HepG2 (cell line): ENCODE measurements at regions not wholly inside any gene's neighbourhood (a gene's known extent, or its start where the extent isn't known, plus 50 kb on each side); places are given as distances from the start of the nearest gene placed in this dataset.

ENCODE experiments used
- ATAC-seq: fragments of 200-7000 bp; cut with Tn5 transposase; 3 replicates; pipeline ENCODE4 v1.9.1; 2020; ENCODE audit warnings: mild to moderate bottlenecking, moderate library complexity
- BruUV-seq: library from RNA; stranded (reverse); fragments of 400-500 nt; replicated peaks from 2 replicates; lab custom pipeline; 2021; lab: Mats Ljungman, UMichigan
- CTCF ChIA-PET: fragments of 300-600 bp; formaldehyde crosslinking; extraction: SDS; loops from one replicate; lab custom pipeline; 2021; ENCODE audit warnings: low total read pairs, inconsistent platforms, low intra/inter-chr PET ratio; lab: Yijun Ruan, JAX
- POLR2A ChIA-PET: fragments of 350-600 bp; sonication (Branson Sonifier 250); formaldehyde crosslinking; loops from one replicate; lab custom pipeline; 2020; ENCODE audit warnings: antibody characterized with exemption, inconsistent platforms; lab: Yijun Ruan, JAX
- DNase-seq: peaks from one replicate; pipeline ENCODE4 v3.0.0-alpha.2; 2015; ENCODE audit warnings: low spot score
- FAIRE-seq: peaks from 3 replicates; lab custom pipeline; 2011; peaks lifted over from hg19 to GRCh38; lab: Jason Lieb, UNC
- H2AFZ ChIP-seq: one replicate; pipeline ENCODE4 v1.6.1; 2011; ENCODE audit warnings: low read length, inconsistent platforms
- H3K27ac ChIP-seq: fragments of 300-600 bp; 3 replicates; pipeline ENCODE4 v1.8.0; 2011; ENCODE audit warnings: mixed run types, mild to moderate bottlenecking, mixed read lengths, low read length, inconsistent platforms; ENCODE audit not compliant: insufficient read depth; ENCODE audit errors: extremely low read length
- H3K27me3 ChIP-seq, 2 experiments: fragments of 200-600 bp in 1 of 2; 2 replicates in 1 of 2; 3 replicates in 1 of 2; pipeline versions ENCODE4 v1.6.0 to v1.8.0; 2011; ENCODE audit warnings: low read length in 2 of 2, mild to moderate bottlenecking in 2 of 2, moderate library complexity in 2 of 2, inconsistent platforms in 1 of 2; ENCODE audit not compliant: insufficient read depth in 2 of 2, control insufficient read depth in 1 of 2
- H3K36me3 ChIP-seq, 2 experiments: fragments of 200-600 bp in 1 of 2; replicated peaks in 1 of 2; 2 replicates in 1 of 2; 3 replicates in 1 of 2; pipeline versions ENCODE4 v1.5.1 to v1.8.0; 2011; ENCODE audit warnings: low read length in 2 of 2, inconsistent platforms in 1 of 2; ENCODE audit not compliant: insufficient read depth in 2 of 2, control insufficient read depth in 1 of 2
- H3K4me1 ChIP-seq: 2 replicates; pipeline ENCODE4 v1.5.1; 2012; ENCODE audit warnings: low read length, inconsistent platforms; ENCODE audit not compliant: insufficient read depth
- H3K4me2 ChIP-seq: 2 replicates; pipeline ENCODE4 v1.6.0; 2011; ENCODE audit warnings: low read depth, low read length, inconsistent platforms
- H3K4me3 ChIP-seq, 3 experiments: fragments of 200-600 bp in 1 of 3; sonication (generic), shearing (Covaris generic) in 1 of 3; replicated peaks in 1 of 3; 2 replicates each; pipeline ENCODE4 v1.5.1; 2011 to 2016; ENCODE audit warnings: low read length in 3 of 3, inconsistent platforms in 2 of 3, low read depth in 2 of 3, mild to moderate bottlenecking in 2 of 3, control low read depth in 1 of 3, mixed read lengths in 1 of 3; ENCODE audit not compliant: insufficient read depth in 1 of 3
- H3K79me2 ChIP-seq: one replicate; pipeline ENCODE4 v1.6.1; 2011; ENCODE audit warnings: low read length, inconsistent platforms; ENCODE audit not compliant: insufficient read depth
- H3K9ac ChIP-seq: 2 replicates; pipeline ENCODE4 v1.6.0; 2011; ENCODE audit warnings: mild to moderate bottlenecking, low read depth, low read length, inconsistent platforms; ENCODE audit not compliant: insufficient read depth
- H3K9me3 ChIP-seq: 2 replicates; pipeline ENCODE4 v1.5.1; 2012; ENCODE audit warnings: mild to moderate bottlenecking, low read length
- H4K20me1 ChIP-seq: 2 replicates; pipeline ENCODE4 v1.6.0; 2011; ENCODE audit warnings: inconsistent platforms, mild to moderate bottlenecking, low read length, moderate library complexity; ENCODE audit not compliant: insufficient read depth
- ATF7-NPFF ChIP-seq: sonication (generic); formaldehyde crosslinking; IDR thresholded peaks from 2 replicates; pipeline ENCODE4 v1.8.1; 2023; ENCODE audit warnings: mild to moderate bottlenecking, low read depth, missing genetic modification reagents, moderate library complexity
- DDIT3 ChIP-seq: sonication (generic); formaldehyde crosslinking; IDR thresholded peaks from 2 replicates; pipeline ENCODE4 v1.4.0; 2020; ENCODE audit warnings: mild to moderate bottlenecking, missing genetic modification reagents
- NFKB2 ChIP-seq: sonication (generic); formaldehyde crosslinking; IDR thresholded peaks from 2 replicates; pipeline ENCODE4 v1.4.0; 2020; ENCODE audit warnings: missing genetic modification reagents, borderline replicate concordance
- REPIN1 ChIP-seq: sonication (generic); formaldehyde crosslinking; IDR thresholded peaks from 2 replicates; pipeline ENCODE4 v1.8.0; 2022; ENCODE audit warnings: missing genetic modification reagents, low read depth, mild to moderate bottlenecking, borderline replicate concordance
- REST ChIP-seq, 2 experiments: IDR thresholded peaks; 2 replicates each; pipeline ENCODE4 v1.6.1; 2011 to 2012; ENCODE audit warnings: low read length in 2 of 2, borderline replicate concordance in 1 of 2, low read depth in 1 of 2, mild to moderate bottlenecking in 1 of 2, moderate library complexity in 1 of 2
- SKIL ChIP-seq: sonication (generic); formaldehyde crosslinking; IDR thresholded peaks from 2 replicates; pipeline ENCODE4 v1.8.0; 2022; ENCODE audit warnings: missing genetic modification reagents, mild to moderate bottlenecking, moderate library complexity, borderline replicate concordance
- SSRP1 ChIP-seq: IDR thresholded peaks from 2 replicates; pipeline ENCODE4 v1.6.1; 2016; ENCODE audit warnings: control low read depth
- TFAP4 ChIP-seq: sonication (generic); IDR thresholded peaks from 2 replicates; pipeline ENCODE4 v1.6.1; 2016; ENCODE audit warnings: low read depth, borderline replicate concordance
- TRAFD1 ChIP-seq: sonication (generic); formaldehyde crosslinking; IDR thresholded peaks from 2 replicates; pipeline ENCODE4 v1.5.1; 2020; ENCODE audit warnings: missing genetic modification reagents, mild to moderate bottlenecking, borderline replicate concordance
- ZNF138 ChIP-seq: sonication (generic); formaldehyde crosslinking; IDR thresholded peaks from 2 replicates; pipeline ENCODE4 v1.5.0; 2020; ENCODE audit warnings: mild to moderate bottlenecking, low read depth, missing genetic modification reagents
- ZNF143 ChIP-seq: sonication (generic); formaldehyde crosslinking; IDR thresholded peaks from 2 replicates; pipeline ENCODE4 v1.4.0; 2020; ENCODE audit warnings: missing genetic modification reagents
- ZNF224 ChIP-seq: sonication (generic); formaldehyde crosslinking; IDR thresholded peaks from 2 replicates; pipeline ENCODE4 v1.5.0; 2020; ENCODE audit warnings: mild to moderate bottlenecking, missing genetic modification reagents
- ZNF33A ChIP-seq: sonication (generic); formaldehyde crosslinking; IDR thresholded peaks from 2 replicates; pipeline ENCODE4 v1.5.1; 2020; ENCODE audit warnings: missing genetic modification reagents, mild to moderate bottlenecking, moderate library complexity, borderline replicate concordance
- ZNF562 ChIP-seq: sonication (generic); formaldehyde crosslinking; IDR thresholded peaks from 2 replicates; pipeline ENCODE4 v1.8.0; 2022; ENCODE audit warnings: missing genetic modification reagents, borderline replicate concordance
- ZNF577 ChIP-seq: sonication (generic); formaldehyde crosslinking; IDR thresholded peaks from 2 replicates; pipeline ENCODE4 v1.4.0; 2020; ENCODE audit warnings: mild to moderate bottlenecking, low read depth, missing genetic modification reagents, borderline replicate concordance
- ZSCAN21 ChIP-seq: sonication (generic); formaldehyde crosslinking; IDR thresholded peaks from 2 replicates; pipeline ENCODE4 v1.8.0; 2022; ENCODE audit warnings: mild to moderate bottlenecking, missing genetic modification reagents, moderate library complexity, borderline replicate concordance
- WGBS: methylation state at CpG from one replicate; pipeline ENCODE4 v1.1.6; 2017; ENCODE audit warnings: low lambda C conversion rate; 5-methylcytosine and 5-hydroxymethylcytosine counted together
- in situ Hi-C: cut with HindIII; loops from 2 replicates; pipeline ENCODE4 v1.10.0; 2017; ENCODE audit warnings: low pct_unique_long_range_greater_than_20kb; ENCODE audit not compliant: extremely low pct_ligation_motif_present
- intact Hi-C: fragments of 100-400 bp; cut with micrococcal nuclease; formaldehyde crosslinking; loops from one replicate; pipeline ENCODE4 v1.10.0; 2022; ENCODE audit not compliant: unreplicated experiment

GRCh38 chr6:113104951-113105350, 752.2 kb upstream of the MARCKS start (continued):
- TF ChIP-seq TRAFD1 (CRISPR knock-in tag): no peak
- no peak for TF ChIP-seq NFKB2 (CRISPR knock-in tag)
- no peak for TF ChIP-seq ZNF577 (CRISPR knock-in tag)
- TF ChIP-seq ZNF33A: no peak
- no peak for TF ChIP-seq ZSCAN21
- no peak for TF ChIP-seq DDIT3 (CRISPR knock-in tag)
- no peak for TF ChIP-seq ZNF224 (CRISPR knock-in tag)
- no peak for TF ChIP-seq SKIL (CRISPR knock-in tag)
- no peak for TF ChIP-seq ZNF562 (CRISPR knock-in tag)
- no peak for TF ChIP-seq ZNF143 (CRISPR knock-in tag)

- WGBS: 0% methylated on average over 1 of the region's 1 CpG
- no peak overlapping the region for H3K9ac ChIP-seq
- intact Hi-C loops (no loop called here), in situ Hi-C loops (no loop called here)
- DNase-seq: no peak
- no peak for FAIRE-seq
- no peaks in the 10 kb centered on the region for H3K9me3 ChIP-seq
- H3K79me2 ChIP-seq: no peaks in the 10 kb centered on the region
- POLR2A ChIA-PET: no interaction called here
- H3K36me3 ChIP-seq: no peaks in the 10 kb centered on the region
- no peak for ATAC-seq
- CTCF ChIA-PET: no interaction called here
- no peak overlapping the region for H3K4me2 ChIP-seq
- no peak overlapping the region for H2AFZ ChIP-seq
- H3K27ac ChIP-seq: no peak overlapping the region
- H3K4me3 ChIP-seq: no peak overlapping the region
- H4K20me1 ChIP-seq: no peaks in the 10 kb centered on the region
- H3K4me1 ChIP-seq: no peaks in the 10 kb centered on the region
- H3K27me3 ChIP-seq: no peaks in the 10 kb centered on the region
- no TSS peak for BruUV-seq
- TF ChIP-seq REST (IDR thresholded peaks at IDR 0.05; ENCODE audit: borderline replicate concordance in 1 of 2, low read depth in 1 of 2, low read length in 2 of 2) (no peak), SSRP1 (CRISPR knock-in tag) (no peak), REPIN1 (CRISPR knock-in tag) (no peak), ATF7-NPFF (CRISPR knock-in tag) (no peak), TFAP4 (no peak), ZNF138 (CRISPR knock-in tag) (no peak)
Measured at GRCh38 chr6:113110211-113110610, 746.9 kb upstream of the MARCKS start.
